NT2/D1 (cell line): ENCODE measurements at regions not wholly inside any gene's neighbourhood (a gene's known extent, or its start where the extent isn't known, plus 50 kb on each side); places are given as distances from the start of the nearest gene placed in this dataset.

Source experiments
- DNase-seq: peaks from one replicate; pipeline ENCODE4 v3.0.0-alpha.2; 2011; ENCODE audit warnings: low read depth, low spot score
- H3K27me3 ChIP-seq: 2 replicates; pipeline ENCODE4 v1.6.0; 2011; ENCODE audit warnings: mild to moderate bottlenecking; ENCODE audit not compliant: insufficient read length, insufficient read depth
- H3K36me3 ChIP-seq: 2 replicates; pipeline ENCODE4 v1.6.1; 2011; ENCODE audit warnings: mild to moderate bottlenecking, low read length, mixed read lengths; ENCODE audit not compliant: insufficient read depth, insufficient read length
- H3K4me1 ChIP-seq: 2 replicates; pipeline ENCODE4 v1.5.1; 2011; ENCODE audit not compliant: insufficient read depth, insufficient read length
- H3K4me3 ChIP-seq: 2 replicates; pipeline ENCODE4 v1.5.1; 2011; ENCODE audit warnings: low read depth; ENCODE audit not compliant: insufficient read length
- H3K9ac ChIP-seq: 2 replicates; pipeline ENCODE4 v1.6.0; 2011; ENCODE audit warnings: low read depth; ENCODE audit not compliant: insufficient read length
- H3K9me3 ChIP-seq: 2 replicates; pipeline ENCODE4 v1.5.1; 2011; ENCODE audit warnings: mild to moderate bottlenecking, low read length; ENCODE audit not compliant: insufficient read depth
- SUZ12 ChIP-seq: IDR thresholded peaks from 2 replicates; pipeline ENCODE4 v1.6.1; 2011; ENCODE audit not compliant: insufficient read length, insufficient read depth; ENCODE audit errors: extremely low read depth
- YY1 ChIP-seq: IDR thresholded peaks from 2 replicates; pipeline ENCODE4 v1.6.1; 2011; ENCODE audit not compliant: insufficient read length, insufficient read depth
- ZNF274 ChIP-seq: IDR thresholded peaks from 2 replicates; pipeline ENCODE4 v1.6.1; 2011; ENCODE audit warnings: mild to moderate bottlenecking, low read depth, low read length

DNA sequence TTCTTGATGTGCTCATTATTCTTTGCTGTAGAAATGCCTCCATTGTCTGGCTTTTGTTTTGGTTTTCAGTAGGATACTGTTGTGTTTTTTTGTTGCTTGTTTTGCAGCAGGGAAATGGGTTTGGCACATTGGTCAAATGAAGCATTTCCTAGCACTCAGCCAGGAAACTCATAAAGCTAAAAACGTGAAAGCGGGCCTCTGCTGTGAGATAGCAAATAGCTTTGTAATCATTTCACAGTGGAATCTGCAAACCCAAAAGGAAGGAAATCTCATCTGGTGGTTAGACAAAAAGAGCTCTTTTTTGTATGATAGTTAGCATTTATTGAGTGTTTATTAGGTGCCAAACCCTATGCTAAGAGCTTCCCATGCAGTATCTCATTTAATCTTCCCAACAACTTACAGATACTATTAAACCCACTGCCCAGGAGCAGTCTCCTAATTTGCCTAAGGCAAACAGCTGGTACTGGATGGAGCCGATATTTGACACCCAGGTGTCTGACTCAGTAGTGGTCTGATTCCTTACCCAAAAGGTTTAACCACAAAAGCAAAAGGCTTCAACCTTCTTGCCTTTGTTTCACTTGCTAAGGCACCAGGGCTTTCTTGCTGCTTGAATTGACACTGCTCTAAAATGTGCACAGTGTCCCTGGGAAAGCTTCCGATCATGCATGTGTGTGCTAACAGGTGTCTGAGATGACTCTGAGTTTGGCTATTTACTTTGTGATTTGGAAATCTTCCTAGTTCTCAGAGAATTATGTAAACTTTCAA is 527.9 kb upstream of the MDFIC2 start:
- DNase-seq: no peak
- no peaks in the 10 kb centered on the region; the same call in 1 of the 2 replicates for H3K9me3 ChIP-seq
- H3K4me1 ChIP-seq: no peaks in the 10 kb centered on the region
- no peaks in the 10 kb centered on the region for H3K27me3 ChIP-seq
- H3K9ac ChIP-seq: no peak overlapping the region
- TF ChIP-seq ZNF274: no peak
- no peak for TF ChIP-seq SUZ12
- no peak for TF ChIP-seq YY1
- H3K36me3 ChIP-seq: no peaks in the 10 kb centered on the region
- H3K4me3 ChIP-seq: no peak overlapping the region

DNA sequence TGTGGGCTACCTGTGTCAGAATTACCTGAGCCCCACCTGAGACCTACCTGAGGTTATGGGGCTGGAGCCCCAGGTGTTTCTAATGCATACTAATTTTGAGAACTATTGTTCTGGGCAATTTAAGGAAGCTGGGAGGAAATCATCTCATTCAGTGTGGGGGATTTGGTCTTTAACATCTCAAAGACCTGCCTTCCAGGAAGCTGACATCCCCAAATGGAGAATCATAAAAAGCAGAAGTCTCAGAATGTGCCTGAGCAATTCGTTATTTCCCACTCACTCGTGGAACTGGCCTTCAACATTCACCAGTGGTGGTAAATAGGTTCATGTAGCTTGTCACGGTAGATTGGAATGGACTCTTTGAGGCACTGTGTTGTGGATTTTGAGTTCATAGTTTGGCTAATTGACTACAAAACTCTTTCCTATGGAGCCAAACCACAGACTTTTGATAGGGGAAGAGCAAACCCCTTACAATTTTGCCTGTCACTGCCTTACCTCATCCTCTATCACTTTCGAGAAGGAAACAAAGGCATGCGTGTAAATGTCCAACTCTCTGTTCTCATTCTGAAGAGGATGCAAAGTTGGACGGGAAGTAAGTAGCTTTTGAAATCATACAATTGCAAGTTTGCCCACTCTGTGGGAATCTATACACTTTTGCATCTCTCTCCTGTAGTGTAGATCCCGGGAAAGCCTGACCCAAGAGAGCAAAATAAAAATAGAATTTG is 521.0 kb upstream of the MDFIC2 start:
- Histone ChIP-seq H3K36me3 (no peaks in the 10 kb centered on the region), H3K4me1 (peaks cover 2% of the 10 kb centered on the region), H3K9me3 (no peaks in the 10 kb centered on the region; the same call in 1 of the 2 replicates), H3K4me3 (no peak overlapping the region), H3K27me3 (no peaks in the 10 kb centered on the region), H3K9ac (no peak overlapping the region)
- TF ChIP-seq SUZ12 (no peak), ZNF274 (no peak), YY1 (no peak)
- DNase-seq: no peak

DNA sequence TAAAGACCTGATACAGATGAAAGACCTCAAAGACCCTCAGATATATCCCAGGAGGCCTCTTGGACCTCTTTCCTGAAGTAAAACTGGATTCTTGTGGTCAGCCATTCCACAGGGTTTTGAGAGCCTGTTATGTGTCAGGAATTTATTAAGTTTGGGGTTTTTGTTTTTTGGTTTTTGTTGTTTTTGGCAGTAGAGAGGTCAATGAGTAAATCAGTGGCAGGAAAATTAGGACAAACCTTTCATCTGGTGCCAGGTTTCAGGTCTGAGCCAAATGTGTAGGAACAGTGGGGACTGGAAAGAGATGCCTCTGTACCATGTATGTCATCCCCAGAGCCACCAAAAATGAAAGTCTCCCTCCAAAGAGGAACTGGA is 520.4 kb upstream of the MDFIC2 start:
- Histone ChIP-seq H3K4me1 (peaks cover 2% of the 10 kb centered on the region), H3K9me3 (no peaks in the 10 kb centered on the region; the same call in 1 of the 2 replicates), H3K36me3 (no peaks in the 10 kb centered on the region), H3K27me3 (no peaks in the 10 kb centered on the region), H3K4me3 (no peak overlapping the region), H3K9ac (no peak overlapping the region)
- TF ChIP-seq ZNF274 (no peak), SUZ12 (no peak), YY1 (no peak)
- no peak for DNase-seq

DNA sequence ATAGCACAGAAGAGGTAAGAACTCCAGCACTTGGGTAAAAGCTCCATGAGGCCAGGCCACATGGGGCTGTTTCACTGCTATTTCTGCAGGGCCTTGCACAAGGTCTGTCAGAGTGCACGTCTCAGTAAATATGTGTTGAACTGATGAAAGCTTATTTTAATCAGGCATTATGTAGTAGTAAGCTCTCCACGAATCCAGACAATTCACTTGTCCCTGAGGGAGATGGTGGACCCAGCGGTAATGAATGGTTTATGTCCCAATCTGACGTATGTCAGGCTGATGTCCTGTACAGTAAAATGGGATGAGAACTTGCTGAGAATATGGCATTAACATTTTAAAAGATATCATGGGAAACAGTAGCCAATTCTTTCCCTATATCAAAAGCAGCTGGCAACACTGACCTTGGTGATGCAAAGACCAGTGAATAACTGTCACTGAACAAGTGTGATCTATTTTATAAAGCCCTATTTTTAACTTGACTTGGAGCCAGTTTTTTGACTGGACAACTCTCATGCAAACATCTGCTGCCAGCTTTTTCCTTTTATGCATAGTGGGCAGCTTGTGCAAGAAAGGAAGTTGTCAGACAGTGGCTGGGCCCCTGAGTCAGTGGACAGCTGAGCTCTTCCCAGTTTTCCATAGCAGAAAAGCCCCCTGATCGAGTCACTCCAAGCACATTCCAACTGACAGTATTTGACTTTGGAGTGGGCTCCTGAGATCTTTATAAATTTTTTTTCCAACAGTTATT is 519.8 kb upstream of the MDFIC2 start:
- Histone ChIP-seq H3K9me3 (no peaks in the 10 kb centered on the region; the same call in 1 of the 2 replicates), H3K4me1 (peaks cover 2% of the 10 kb centered on the region), H3K4me3 (no peak overlapping the region), H3K36me3 (no peaks in the 10 kb centered on the region), H3K9ac (no peak overlapping the region), H3K27me3 (no peaks in the 10 kb centered on the region)
- no peak for TF ChIP-seq SUZ12
- TF ChIP-seq ZNF274: no peak
- no peak for TF ChIP-seq YY1
- DNase-seq: no peak

DNA sequence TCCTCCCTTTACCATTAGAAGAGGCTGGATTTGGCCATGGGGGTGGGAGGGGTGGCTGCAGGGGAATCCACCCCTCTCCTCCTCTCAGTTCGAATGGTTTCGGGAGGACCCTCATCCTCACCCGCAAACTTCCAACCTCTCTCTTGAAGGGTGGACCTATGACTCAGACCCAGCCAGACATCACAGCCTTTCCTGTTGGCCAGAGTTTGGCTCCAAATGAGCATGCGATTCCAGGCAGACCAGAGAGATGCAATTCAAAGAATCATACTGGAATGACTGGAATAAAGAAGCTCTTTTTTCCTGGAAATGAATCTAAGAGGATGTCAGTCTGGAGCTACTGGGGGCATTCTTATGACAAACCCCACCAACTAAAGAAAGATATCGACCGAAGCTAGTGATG is 516.7 kb upstream of the MDFIC2 start:
- Histone ChIP-seq H3K4me1 (peaks cover 2% of the 10 kb centered on the region), H3K36me3 (no peaks in the 10 kb centered on the region), H3K9ac (no peak overlapping the region), H3K9me3 (no peaks in the 10 kb centered on the region), H3K4me3 (no peak overlapping the region), H3K27me3 (no peaks in the 10 kb centered on the region)
- no peak for TF ChIP-seq ZNF274
- no peak for TF ChIP-seq YY1
- TF ChIP-seq SUZ12: no peak
- DNase-seq: no peak

DNA sequence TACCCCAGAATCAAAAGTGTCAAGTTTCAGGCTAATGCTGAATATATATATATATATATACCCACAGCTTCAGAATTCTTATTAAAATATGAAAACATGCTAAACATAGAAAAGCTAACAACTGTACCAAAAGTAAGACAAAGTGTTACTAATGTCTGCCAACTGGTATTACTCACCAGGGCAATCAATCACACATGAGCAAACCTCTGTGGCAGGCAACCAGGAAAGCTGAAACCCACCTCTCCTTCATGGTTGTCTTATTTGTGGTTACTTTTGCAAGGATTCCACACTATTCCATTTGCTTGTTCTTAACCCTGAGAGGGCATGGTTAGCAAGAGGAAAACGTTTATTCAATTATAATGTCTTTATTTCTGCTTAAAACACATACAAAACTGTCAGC is 512.3 kb upstream of the MDFIC2 start:
- H3K9me3 ChIP-seq: no peaks in the 10 kb centered on the region
- no peak for DNase-seq

DNA sequence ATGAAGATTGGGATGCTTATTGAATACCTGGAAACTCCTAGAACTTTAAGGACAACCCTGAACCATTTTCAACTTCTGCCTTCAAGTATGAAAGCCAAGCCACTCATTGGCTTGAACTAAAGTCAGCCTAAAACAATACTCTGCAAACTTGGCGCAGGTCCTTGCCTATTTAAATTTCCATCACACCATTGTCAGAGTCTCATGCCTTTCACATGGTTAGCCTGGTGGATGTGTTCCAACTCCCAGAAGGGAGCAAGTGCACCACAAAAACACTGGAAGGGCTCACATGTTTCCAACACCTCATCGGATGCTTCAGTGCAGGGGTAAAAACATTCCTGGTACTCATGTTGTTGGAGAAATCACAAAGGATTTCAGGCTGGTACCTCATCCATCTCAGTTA is 511.6 kb upstream of the MDFIC2 start:
- Histone ChIP-seq H3K4me3 (no peak overlapping the region), H3K9ac (no peak overlapping the region), H3K9me3 (no peaks in the 10 kb centered on the region), H3K4me1 (no peaks in the 10 kb centered on the region), H3K27me3 (no peaks in the 10 kb centered on the region), H3K36me3 (no peaks in the 10 kb centered on the region)
- no peak for DNase-seq
- TF ChIP-seq SUZ12 (no peak), YY1 (no peak), ZNF274 (no peak)

More for the DNA sequence above, 512.3 kb upstream of the MDFIC2 start:
- H3K27me3 ChIP-seq: no peaks in the 10 kb centered on the region
- no peaks in the 10 kb centered on the region for H3K36me3 ChIP-seq
- H3K9ac ChIP-seq: no peak overlapping the region
- H3K4me3 ChIP-seq: no peak overlapping the region
- TF ChIP-seq YY1 (no peak), SUZ12 (no peak), ZNF274 (no peak)
- no peaks in the 10 kb centered on the region for H3K4me1 ChIP-seq
